PFSK-1 (cell line): ENCODE measurements at regions not wholly inside any gene's neighbourhood (a gene's known extent, or its start where the extent isn't known, plus 50 kb on each side); places are given as distances from the start of the nearest gene placed in this dataset.

Experiments used
- FOXP2 ChIP-seq: optimal IDR thresholded peaks from 2 replicates; pipeline ENCODE3; 2011; ENCODE audit warnings: borderline replicate concordance, control low read depth, inconsistent platforms; ENCODE audit not compliant: insufficient read depth; ENCODE audit errors: extremely low read length, extremely low read depth
- POLR2AphosphoS5 ChIP-seq: IDR thresholded peaks from 2 replicates; pipeline ENCODE4 v1.6.1; 2012; ENCODE audit warnings: low read depth, mild to moderate bottlenecking, control low read depth, low read length, moderate library complexity
- REST ChIP-seq, 2 experiments: IDR thresholded peaks; 2 replicates each; pipeline versions ENCODE4 v1.6.1 to v1.8.0; 2011 to 2012; ENCODE audit warnings: low read depth in 2 of 2, low read length in 2 of 2, control low read depth in 1 of 2, inconsistent platforms in 1 of 2, mild to moderate bottlenecking in 1 of 2, moderate library complexity in 1 of 2; ENCODE audit not compliant: insufficient read depth in 1 of 2
- SIN3A ChIP-seq: IDR thresholded peaks from 2 replicates; pipeline ENCODE4 v1.6.1; 2012; ENCODE audit warnings: mild to moderate bottlenecking, low read length, moderate library complexity, borderline replicate concordance; ENCODE audit not compliant: insufficient read depth
- TAF1 ChIP-seq: IDR thresholded peaks from 2 replicates; pipeline ENCODE4 v1.6.1; 2012; ENCODE audit warnings: low read length, control low read depth, borderline replicate concordance; ENCODE audit not compliant: insufficient read depth

- TF ChIP-seq SIN3A, result no peak
- no peak for TF ChIP-seq POLR2AphosphoS5
- TF ChIP-seq TAF1, result no peak
- TF ChIP-seq REST (IDR thresholded peaks at IDR 0.05; ENCODE audit: insufficient read depth in 1 of 2, low read depth in 2 of 2, low read length in 2 of 2), result no peak
- no peak for TF ChIP-seq FOXP2
Observed at GRCh38 chr12:91515944-91516694, 333.5 kb upstream of the DCN start.
